IMR-90 (cell line): ENCODE measurements at regions not wholly inside any gene's neighbourhood (a gene's known extent, or its start where the extent isn't known, plus 50 kb on each side); places are given as distances from the start of the nearest gene placed in this dataset.

Source experiments
- ATAC-seq: fragments of 200-7000 bp; cut with Tn5 transposase; 2 replicates; pipeline ENCODE4 v1.9.1; 2020; ENCODE audit warnings: low read depth, mild to moderate bottlenecking, moderate library complexity
- BruUV-seq: library from RNA; stranded (reverse); fragments of 400-500 nt; replicated peaks from 2 replicates; lab custom pipeline; 2021; lab: Mats Ljungman, UMichigan
- CTCF ChIA-PET: fragments of 300-600 bp; formaldehyde crosslinking; extraction: SDS; loops from one replicate; lab custom pipeline; 2021; ENCODE audit warnings: antibody characterized with exemption; lab: Yijun Ruan, JAX
- POLR2A ChIA-PET: fragments of 300-600 bp; sonication (Branson Sonifier 250); formaldehyde crosslinking; loops from one replicate; lab custom pipeline; 2022; ENCODE audit warnings: antibody characterized with exemption; ENCODE audit not compliant: unreplicated experiment; lab: Charles Lee
- DNase-seq: peaks from one replicate; pipeline ENCODE4 v3.0.0; 2013
- H2AFZ ChIP-seq: replicated peaks from 2 replicates; pipeline ENCODE3; 2013; ENCODE audit warnings: low read length, mild to moderate bottlenecking; ENCODE audit not compliant: poor library complexity
- H2AK5ac ChIP-seq: 2 replicates; pipeline ENCODE4 v1.6.1; 2013; ENCODE audit warnings: low read depth, low read length, inconsistent platforms
- H2AK9ac ChIP-seq: replicated peaks from 2 replicates; pipeline ENCODE3; 2013; ENCODE audit warnings: mild to moderate bottlenecking, low read depth, low read length, moderate library complexity; ENCODE audit not compliant: poor library complexity
- H2BK120ac ChIP-seq: 2 replicates; pipeline ENCODE4 v1.6.1; 2013; ENCODE audit warnings: low read depth, low read length, inconsistent platforms
- H2BK15ac ChIP-seq: 3 replicates; pipeline ENCODE4 v1.6.1; 2013; ENCODE audit warnings: low read depth, low read length, inconsistent platforms
- H2BK20ac ChIP-seq: 2 replicates; pipeline ENCODE4 v1.6.1; 2013; ENCODE audit warnings: low read depth, mild to moderate bottlenecking, inconsistent platforms, low read length, moderate library complexity
- H2BK5ac ChIP-seq: 2 replicates; pipeline ENCODE4 v1.6.1; 2013; ENCODE audit warnings: mild to moderate bottlenecking, low read depth, low read length, inconsistent platforms; ENCODE audit not compliant: poor library complexity, severe bottlenecking
- H3K14ac ChIP-seq: replicated peaks from 2 replicates; pipeline ENCODE4 v1.6.1; 2013; ENCODE audit warnings: low read depth, low read length, inconsistent platforms
- H3K18ac ChIP-seq: 2 replicates; pipeline ENCODE4 v1.6.1; 2013; ENCODE audit warnings: low read depth, low read length, control low read depth
- H3K23ac ChIP-seq: 2 replicates; pipeline ENCODE4 v1.6.1; 2013; ENCODE audit warnings: low read depth, low read length, inconsistent platforms
- H3K27ac ChIP-seq: 2 replicates; pipeline ENCODE4 v1.5.1; 2013; ENCODE audit warnings: mild to moderate bottlenecking, control low read depth, low read length; ENCODE audit not compliant: insufficient read depth
- H3K27me3 ChIP-seq: 2 replicates; pipeline ENCODE4 v1.6.1; 2013; ENCODE audit warnings: low read length; ENCODE audit not compliant: control insufficient read depth, insufficient read depth
- H3K36me3 ChIP-seq: 2 replicates; pipeline ENCODE4 v1.6.1; 2013; ENCODE audit warnings: low read length, mixed read lengths; ENCODE audit not compliant: control insufficient read depth, insufficient read depth
- H3K4ac ChIP-seq: 2 replicates; pipeline ENCODE4 v1.6.1; 2013; ENCODE audit warnings: low read depth, low read length, inconsistent platforms
- H3K4me1 ChIP-seq: 2 replicates; pipeline ENCODE4 v1.6.1; 2013; ENCODE audit warnings: low read length, mixed read lengths; ENCODE audit not compliant: control insufficient read depth, insufficient read depth
- H3K4me2 ChIP-seq: 2 replicates; pipeline ENCODE4 v1.6.1; 2013; ENCODE audit warnings: low read depth, mild to moderate bottlenecking, control low read depth, low read length, moderate library complexity
- H3K4me3 ChIP-seq: 2 replicates; pipeline ENCODE4 v1.5.1; 2013; ENCODE audit warnings: low read depth, mild to moderate bottlenecking, control low read depth, low read length, moderate library complexity; ENCODE audit not compliant: insufficient read depth
- H3K56ac ChIP-seq: 2 replicates; pipeline ENCODE4 v1.6.1; 2013; ENCODE audit warnings: low read length, inconsistent platforms; ENCODE audit not compliant: insufficient read depth; ENCODE audit errors: extremely low read depth
- H3K79me1 ChIP-seq, 2 experiments: 2 replicates each; pipeline ENCODE4 v1.6.1; 2013; ENCODE audit warnings: low read length in 2 of 2, inconsistent platforms in 1 of 2, low read depth in 1 of 2
- H3K9ac ChIP-seq: 2 replicates; pipeline ENCODE4 v1.6.1; 2013; ENCODE audit warnings: low read depth, low read length, control low read depth
- H3K9me1 ChIP-seq: 2 replicates; pipeline ENCODE4 v1.6.1; 2013; ENCODE audit warnings: low read length, inconsistent platforms; ENCODE audit not compliant: insufficient read depth
- H3K9me3 ChIP-seq: 2 replicates; pipeline ENCODE4 v1.6.1; 2013; ENCODE audit warnings: low read length; ENCODE audit not compliant: control insufficient read depth, insufficient read depth
- H4K20me1 ChIP-seq: 2 replicates; pipeline ENCODE4 v1.6.1; 2013; ENCODE audit warnings: low read length, inconsistent platforms; ENCODE audit not compliant: insufficient read depth
- H4K5ac ChIP-seq: 2 replicates; pipeline ENCODE4 v1.6.1; 2013; ENCODE audit warnings: mild to moderate bottlenecking, low read depth, low read length, control low read depth
- H4K8ac ChIP-seq, 2 experiments: 2 replicates each; pipeline ENCODE4 v1.6.1; 2013; ENCODE audit warnings: low read depth in 2 of 2, low read length in 2 of 2, control low read depth in 1 of 2, inconsistent platforms in 1 of 2
- H4K91ac ChIP-seq: 2 replicates; pipeline ENCODE4 v1.6.1; 2013; ENCODE audit warnings: low read depth, low read length, inconsistent platforms; ENCODE audit not compliant: insufficient read depth
- BHLHE40 ChIP-seq: fragments of 150-350 bp; IDR thresholded peaks from 2 replicates; pipeline ENCODE4 v1.6.1; 2016; ENCODE audit warnings: mild to moderate bottlenecking, low read depth, low read length
- CEBPB ChIP-seq: IDR thresholded peaks from 2 replicates; pipeline ENCODE4 v1.6.1; 2012; ENCODE audit warnings: low read depth, low read length, improper control_type of control experiment
- CTCF ChIP-seq: conservative IDR thresholded peaks from 2 replicates; pipeline ENCODE4 v1.5.1; 2012; ENCODE audit warnings: mild to moderate bottlenecking, low read depth, low read length, improper control_type of control experiment
- ELK1 ChIP-seq: fragments of 150-350 bp; IDR thresholded peaks from 2 replicates; pipeline ENCODE4 v1.6.1; 2016; ENCODE audit warnings: low read depth, mild to moderate bottlenecking, low read length, moderate library complexity, borderline replicate concordance
- FOS ChIP-seq: fragments of 150-350 bp; IDR thresholded peaks from 2 replicates; pipeline ENCODE4 v1.6.1; 2016; ENCODE audit warnings: low read depth, low read length
- MAFK ChIP-seq: IDR thresholded peaks from 2 replicates; pipeline ENCODE4 v1.6.1; 2012; ENCODE audit warnings: low read depth, low read length, improper control_type of control experiment
- NFE2L2 ChIP-seq: fragments of 150-350 bp; IDR thresholded peaks from 2 replicates; pipeline ENCODE4 v1.6.1; 2016; ENCODE audit warnings: low read depth, mild to moderate bottlenecking, low read length
- POLR2A ChIP-seq: IDR thresholded peaks from 2 replicates; pipeline ENCODE4 v1.6.1; 2012; ENCODE audit warnings: mild to moderate bottlenecking, low read depth, low read length
- RAD21 ChIP-seq: IDR thresholded peaks from 2 replicates; pipeline ENCODE4 v1.6.1; 2012; ENCODE audit warnings: low read length, improper control_type of control experiment
- RCOR1 ChIP-seq: IDR thresholded peaks from 2 replicates; pipeline ENCODE4 v1.6.1; 2012; ENCODE audit warnings: mild to moderate bottlenecking, low read length, improper control_type of control experiment; ENCODE audit not compliant: insufficient replicate concordance
- RFX5 ChIP-seq: IDR thresholded peaks from 2 replicates; pipeline ENCODE4 v1.8.0; 2012; ENCODE audit warnings: low read depth, mild to moderate bottlenecking, low read length, moderate library complexity
- USF2 ChIP-seq: fragments of 150-350 bp; IDR thresholded peaks from 2 replicates; pipeline ENCODE4 v1.6.1; 2017; ENCODE audit warnings: mild to moderate bottlenecking, antibody characterized with exemption, low read length, low read depth
- WGBS, 2 experiments: methylation state at CpG; one replicate each; pipeline versions ENCODE4 v1.1.5 to v1.1.7; 2013; ENCODE audit warnings: missing lambda C conversion rate in 2 of 2; ENCODE audit not compliant: insufficient read length in 1 of 2; ENCODE audit errors: extremely low coverage in 2 of 2; 5-methylcytosine and 5-hydroxymethylcytosine counted together
- dilution Hi-C: fragments of 300-500 bp; cut with HindIII; formaldehyde crosslinking; loops from one replicate; pipeline ENCODE4 v1.14.3; 2018; ENCODE audit warnings: low sequenced_read_pairs; ENCODE audit not compliant: unreplicated experiment
- in situ Hi-C: fragments of 300-500 bp; cut with MboI; formaldehyde crosslinking; loops from 3 replicates; pipeline ENCODE4 v1.14.3; 2019; ENCODE audit warnings: low sequenced_read_pairs, inconsistent platforms, mixed read lengths
- intact Hi-C: fragments of 100-400 bp; cut with micrococcal nuclease; formaldehyde crosslinking; loops from 2 replicates; pipeline ENCODE4 v1.10.0; 2022

- Histone ChIP-seq H3K9ac (no peak overlapping the region), H3K4ac (no peak overlapping the region), H3K9me3 (no peaks in the 10 kb centered on the region), H4K91ac (no peak overlapping the region), H3K14ac (no peak overlapping the region), H3K27me3 (no peaks in the 10 kb centered on the region), H2AK9ac (no peak overlapping the region), H2BK15ac (no peak overlapping the region), H2AK5ac (no peak overlapping the region), H3K23ac (no peak overlapping the region), H3K9me1 (no peaks in the 10 kb centered on the region), H3K4me3 (no peak overlapping the region), H3K79me1 (no peaks in the 10 kb centered on the region), H2BK5ac (no peak overlapping the region), H3K27ac (no peak overlapping the region), H3K36me3 (no peaks in the 10 kb centered on the region), H3K4me1 (no peaks in the 10 kb centered on the region), H4K8ac (no peak overlapping the region), H3K4me2 (no peak overlapping the region), H3K18ac (no peak overlapping the region), H2BK120ac (no peak overlapping the region), H4K20me1 (no peaks in the 10 kb centered on the region), H2AFZ (no peak overlapping the region), H4K5ac (no peak overlapping the region), H3K56ac (no peak overlapping the region), H2BK20ac (no peak overlapping the region)
- CTCF ChIA-PET: interaction anchor here (0.7 kb wide), 1 partner anchor 11 kb away, joined by 3 read pairs; no protein-coding TSS in a partner anchor
- in situ Hi-C loops (no loop called here), intact Hi-C loops (no loop called here), dilution Hi-C loops (no loop called here)
- WGBS, 2 experiments: no CpG with 5 or more reads among the region's 1 CpG
- DNase-seq (no peak), ATAC-seq (no peak)
- POLR2A ChIA-PET: no interaction called here
- TF ChIP-seq BHLHE40: no peak
- TF ChIP-seq CTCF: no peak
- TF ChIP-seq MAFK: no peak
- TF ChIP-seq NFE2L2: no peak
- no peak for TF ChIP-seq ELK1
- TF ChIP-seq CEBPB: no peak
- TF ChIP-seq FOS: no peak
- no peak for TF ChIP-seq POLR2A
- no peak for TF ChIP-seq RFX5
- TF ChIP-seq RAD21: no peak
- no peak for TF ChIP-seq RCOR1
- TF ChIP-seq USF2: no peak
- BruUV-seq: no TSS peak
These were observed 1229.1 kb upstream of the ACVR2A start for GRCh38 chr2:146615778-146616177.
